ENCODE measurements at regions not wholly inside any gene's neighbourhood (a gene's known extent, or its start where the extent isn't known, plus 50 kb on each side); places are given as distances from the start of the nearest gene placed in this dataset.

- no peak for TF ChIP-seq CTCF (IDR thresholded peaks at IDR 0.05; ENCODE audit: insufficient read depth, low read length)
- TF ChIP-seq POLR2AphosphoS5 (IDR thresholded peaks at IDR 0.05; ENCODE audit: low read depth): no peak
- no peak for TF ChIP-seq REST (IDR thresholded peaks at IDR 0.05; ENCODE audit: insufficient replicate concordance, low read depth)
Observed at GRCh38 chr13:68386808-68387207, 1156.7 kb upstream of the PCDH9 start.

All from HL-60 (cell line).